ENCODE measurements at regions not wholly inside any gene's neighbourhood (a gene's known extent, or its start where the extent isn't known, plus 50 kb on each side); places are given as distances from the start of the nearest gene placed in this dataset.

- TF ChIP-seq POLR2A (IDR thresholded peaks at IDR 0.05) (no peak), CTCF (IDR thresholded peaks at IDR 0.05) (no peak)
Observed at GRCh38 chr10:131631619-131632018, 269.2 kb upstream of the PPP2R2D start.

Measured in thyroid gland (tissue), 4 donors.